ENCODE measurements at regions not wholly inside any gene's neighbourhood (a gene's known extent, or its start where the extent isn't known, plus 50 kb on each side); places are given as distances from the start of the nearest gene placed in this dataset.
A peak's percentile ranks its signal among the peaks of the same experiment; 100 is the strongest.
"Not testable (repeated sequence)": the region's sequence is repeated elsewhere in the genome, so short reads cannot be mapped to it uniquely, and the experiment has no call there.

DNA sequence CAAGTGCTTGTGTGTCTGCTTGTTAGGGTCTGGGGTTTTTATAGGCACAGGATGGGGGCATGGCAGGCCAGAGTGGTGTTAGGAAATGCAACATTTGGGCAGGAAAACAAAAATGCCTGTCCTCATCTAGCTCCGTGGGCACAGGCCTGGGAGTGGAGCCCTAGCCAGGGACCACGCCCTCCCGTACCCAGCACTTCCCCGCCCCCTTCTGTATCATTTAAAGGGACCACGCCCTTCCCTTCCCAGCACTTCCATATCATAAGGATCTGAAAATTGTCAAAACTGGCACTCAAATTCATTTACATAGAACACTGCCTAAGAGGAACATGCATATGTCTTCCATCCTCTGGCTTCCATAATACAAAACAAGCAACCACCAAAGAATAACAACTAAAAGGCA is 185.8 kb downstream of the B3GLCT start:
- no peak for DNase-seq (ENCODE audit: low spot score)

DNA sequence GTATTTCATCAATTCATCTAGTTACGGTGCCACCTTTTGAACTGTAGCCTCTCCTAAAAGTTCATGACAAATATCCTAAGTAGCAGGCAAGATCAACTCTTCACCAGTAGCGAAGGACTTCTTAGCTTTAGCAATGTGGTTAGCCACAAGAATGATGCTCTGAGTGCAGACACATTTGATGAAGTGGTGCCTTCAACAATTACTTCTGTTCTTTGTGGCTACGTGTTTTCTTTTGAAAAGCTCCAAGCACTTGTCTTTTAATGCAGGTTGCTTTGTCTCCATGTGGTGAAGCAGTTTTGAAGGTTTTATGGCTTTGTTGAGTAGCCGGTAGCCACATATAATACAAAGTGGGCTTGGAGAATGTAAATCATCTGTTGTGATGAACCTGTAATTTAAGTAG is 194.7 kb downstream of the B3GLCT start:
- no peak for DNase-seq (ENCODE audit: low spot score)

GRCh38 chr13:31395090-31395489 is 195.3 kb downstream of the B3GLCT start:
- no peak for DNase-seq (ENCODE audit: low spot score)

DNA sequence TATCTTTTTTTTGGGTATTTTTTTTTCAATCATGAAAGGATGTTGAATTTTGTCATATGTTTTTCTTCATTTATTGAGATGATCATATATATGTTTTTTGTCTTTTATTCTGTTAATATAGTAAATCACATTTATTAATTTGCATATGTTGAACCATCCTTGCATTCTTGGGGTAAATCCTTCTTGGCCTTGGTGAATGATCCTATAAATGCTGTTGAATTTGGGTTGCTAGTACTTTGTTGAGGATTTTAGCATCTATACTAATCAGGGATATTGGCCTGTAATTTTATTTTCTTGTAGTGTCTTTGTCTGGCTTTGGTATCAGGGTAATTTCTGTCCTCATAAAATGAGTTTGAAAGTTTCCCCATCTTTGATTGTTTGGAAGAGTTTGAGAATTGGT is 199.9 kb downstream of the B3GLCT start:
- no peak for DNase-seq (ENCODE audit: low spot score)

GRCh38 chr13:31403711-31404110 is 203.9 kb downstream of the B3GLCT start:
- DNase-seq (ENCODE audit: low spot score) = not testable (repeated sequence)

DNA sequence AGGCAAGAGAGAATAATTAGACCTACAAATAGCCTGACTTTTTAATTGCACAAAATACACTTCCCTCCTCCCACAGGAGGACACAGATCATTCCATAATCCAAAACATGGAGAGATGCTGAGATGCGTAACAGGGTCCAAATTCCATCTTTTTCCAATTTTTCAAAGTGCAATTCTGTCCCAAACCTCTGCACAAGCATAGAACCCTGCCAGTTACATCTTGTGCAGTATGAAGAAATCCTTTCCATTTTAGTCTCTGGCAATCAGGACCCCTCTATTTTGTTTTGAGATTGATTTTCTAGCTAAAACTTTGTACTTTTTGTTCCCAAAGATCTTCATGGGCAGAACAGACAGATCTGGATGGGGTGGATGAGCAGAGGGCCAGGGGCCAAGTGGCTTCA is 209.2 kb downstream of the B3GLCT start:
- no peak for DNase-seq (ENCODE audit: low spot score)

DNA sequence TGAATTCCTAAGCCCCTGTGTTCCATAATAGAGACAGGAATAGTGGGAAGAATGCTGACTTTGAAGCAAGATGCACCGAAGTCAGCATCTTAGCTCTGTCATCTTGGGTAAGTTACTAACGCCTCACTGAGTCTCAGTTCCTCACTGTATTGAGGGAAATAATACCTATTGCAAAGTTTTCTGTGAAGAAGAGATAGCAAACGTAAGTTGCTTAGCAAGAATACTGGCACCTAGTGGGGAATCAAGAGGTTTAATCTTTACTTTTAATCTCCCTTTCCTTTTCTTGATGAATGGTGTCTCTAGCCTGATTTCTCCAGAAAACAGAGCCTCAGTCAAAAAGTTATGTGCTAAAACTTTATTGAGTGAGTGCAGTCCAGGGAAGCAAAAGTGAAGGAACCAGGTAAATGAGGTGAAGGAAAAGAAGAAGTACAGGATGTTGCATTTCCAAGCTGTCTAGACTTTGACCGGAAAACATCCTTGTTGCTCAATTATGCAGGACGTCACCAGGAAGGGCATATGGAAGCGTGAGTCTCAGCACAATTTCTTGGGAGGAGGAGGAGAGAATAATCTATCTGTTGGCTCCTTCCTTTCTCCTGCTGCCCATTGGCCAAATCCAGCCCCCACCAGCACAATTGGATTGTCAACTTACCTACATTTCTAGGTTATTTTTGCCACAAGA is 210.0 kb downstream of the B3GLCT start:
- no peak for DNase-seq (ENCODE audit: low spot score)

DNA sequence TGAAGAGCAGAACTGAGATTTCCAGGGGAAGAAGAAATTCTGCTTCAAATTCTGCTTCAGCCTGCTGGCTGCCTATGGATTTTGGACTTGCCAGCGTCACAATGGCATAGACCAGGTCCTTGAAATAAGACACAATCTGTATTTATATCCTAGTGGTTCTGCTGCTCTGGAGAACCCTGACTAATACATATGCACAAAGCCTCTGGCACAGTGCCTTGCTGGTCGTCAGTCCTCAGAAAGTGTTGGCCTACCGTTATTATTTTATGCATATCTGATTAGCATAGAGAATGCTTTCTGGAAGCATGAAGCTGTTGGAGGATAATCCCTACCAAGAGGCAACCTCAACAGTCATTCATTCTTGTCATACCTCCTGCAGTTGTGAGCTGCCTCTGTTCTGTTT is 213.7 kb downstream of the B3GLCT start:
- no peak for DNase-seq (ENCODE audit: low spot score)

DNA sequence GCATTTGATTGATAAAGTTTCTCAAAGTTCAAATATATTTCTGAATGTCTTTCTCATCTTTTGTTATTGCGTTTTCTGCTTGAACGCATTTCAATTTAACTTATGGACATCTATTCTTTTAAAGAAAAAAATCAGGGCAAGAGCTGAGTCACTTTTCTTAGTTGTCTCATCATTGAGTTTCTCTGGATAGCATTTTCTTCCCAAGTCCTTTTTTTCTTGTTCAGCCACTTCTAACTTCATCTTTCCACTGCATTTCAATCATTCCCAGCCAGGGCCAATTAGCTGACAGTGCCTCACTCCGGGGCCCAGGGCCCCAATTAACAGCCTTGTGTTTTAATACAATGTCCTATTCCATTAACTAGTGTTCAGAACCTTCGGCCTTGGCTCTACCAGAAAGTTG is 216.3 kb downstream of the B3GLCT start:
- no peak for DNase-seq (ENCODE audit: low spot score)

DNA sequence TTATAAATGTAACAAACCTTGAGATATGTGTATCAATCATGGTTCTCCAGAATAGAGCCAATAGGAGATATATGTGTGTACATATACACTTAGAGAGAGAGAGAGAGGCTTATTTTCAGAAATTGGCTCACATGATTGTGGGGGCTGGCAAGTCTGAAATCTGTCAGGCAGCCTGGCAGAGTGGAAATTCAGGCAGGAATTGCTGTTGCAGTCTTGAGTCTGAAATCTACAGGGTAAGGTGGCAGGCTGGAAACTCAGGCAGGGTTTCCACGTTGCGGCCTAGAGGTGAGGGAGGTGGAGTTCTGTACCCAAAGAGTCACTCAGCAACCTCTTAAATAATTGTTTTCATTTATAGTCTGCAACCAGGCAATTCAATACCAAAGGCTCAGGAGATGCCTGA is 218.4 kb downstream of the B3GLCT start:
- DNase-seq (ENCODE audit: low spot score) = no peak

- DNase-seq (ENCODE audit: low spot score) = no peak
Measured at GRCh38 chr13:31421756-31422155, 222.0 kb downstream of the B3GLCT start.

- peak; percentile 41 for DNase-seq (ENCODE audit: low spot score)
Measured at GRCh38 chr13:31424130-31424729, 224.5 kb downstream of the B3GLCT start.

DNA sequence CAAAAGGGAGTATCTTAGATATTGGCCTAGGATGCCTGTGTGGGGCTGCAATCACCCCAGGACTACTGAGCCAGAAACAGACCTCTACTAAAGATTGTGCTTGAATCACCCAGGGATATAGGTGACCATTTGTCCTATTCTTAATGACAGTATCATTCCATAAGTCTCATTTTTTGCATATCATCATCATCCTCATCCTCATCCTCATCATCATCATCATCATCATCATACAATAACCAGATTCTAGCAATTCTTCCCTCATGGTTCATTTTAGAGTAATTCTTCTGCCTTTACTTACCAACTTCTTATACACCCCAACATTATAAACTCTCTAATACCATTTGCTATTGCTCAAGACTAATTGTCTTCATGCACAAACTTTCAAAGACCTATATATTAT is 226.6 kb downstream of the B3GLCT start:
- no peak for DNase-seq (ENCODE audit: low spot score)

- no peak for DNase-seq (ENCODE audit: low spot score)
Measured at GRCh38 chr13:31427151-31428100, 227.7 kb downstream of the B3GLCT start.

GRCh38 chr13:31431722-31432137 is 232.0 kb downstream of the B3GLCT start:
- DNase-seq (ENCODE audit: low spot score) = peak; percentile 47

GRCh38 chr13:31433207-31433606 is 233.4 kb downstream of the B3GLCT start:
- no peak for DNase-seq (ENCODE audit: low spot score)

DNA sequence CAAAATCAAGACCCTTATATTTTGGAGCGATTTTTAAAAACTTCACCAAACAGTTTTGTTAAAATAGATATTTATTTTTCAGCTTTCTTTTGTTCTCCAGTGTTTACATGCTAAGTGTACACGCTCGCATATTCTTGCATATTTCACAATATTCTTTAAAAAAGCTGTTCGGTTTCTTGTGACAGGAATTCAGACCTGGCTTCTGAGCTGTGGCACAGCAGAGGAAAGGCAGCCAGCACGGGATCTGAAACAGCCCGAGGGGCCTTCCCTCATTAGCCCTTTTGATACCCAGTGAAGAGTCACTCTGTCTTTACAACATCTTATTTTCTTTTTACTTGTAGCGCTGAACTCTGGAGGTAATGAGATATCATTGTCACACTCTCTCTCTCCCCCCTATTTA is 234.0 kb downstream of the B3GLCT start:
- no peak for DNase-seq (ENCODE audit: low spot score)

DNA sequence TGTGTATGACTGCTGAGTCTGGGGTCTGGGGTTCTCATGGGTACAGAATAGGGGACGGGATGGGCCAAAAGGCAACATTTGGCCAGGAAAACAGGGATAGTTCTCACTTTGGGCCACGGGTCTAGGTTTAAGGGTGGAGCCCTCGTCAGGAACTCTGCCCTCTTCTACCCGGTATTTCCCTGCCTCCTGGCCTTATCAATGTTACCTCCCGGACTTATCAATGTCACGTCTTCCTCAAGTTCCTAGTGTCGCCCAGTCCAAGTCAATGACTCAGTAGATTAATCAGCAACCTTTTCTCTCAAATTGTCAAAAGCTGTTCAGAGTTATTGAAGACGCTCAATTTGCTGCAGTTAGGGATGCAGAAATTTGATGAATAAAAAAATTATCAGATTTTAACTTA is 234.8 kb downstream of the B3GLCT start:
- DNase-seq (ENCODE audit: low spot score) = no peak

DNA sequence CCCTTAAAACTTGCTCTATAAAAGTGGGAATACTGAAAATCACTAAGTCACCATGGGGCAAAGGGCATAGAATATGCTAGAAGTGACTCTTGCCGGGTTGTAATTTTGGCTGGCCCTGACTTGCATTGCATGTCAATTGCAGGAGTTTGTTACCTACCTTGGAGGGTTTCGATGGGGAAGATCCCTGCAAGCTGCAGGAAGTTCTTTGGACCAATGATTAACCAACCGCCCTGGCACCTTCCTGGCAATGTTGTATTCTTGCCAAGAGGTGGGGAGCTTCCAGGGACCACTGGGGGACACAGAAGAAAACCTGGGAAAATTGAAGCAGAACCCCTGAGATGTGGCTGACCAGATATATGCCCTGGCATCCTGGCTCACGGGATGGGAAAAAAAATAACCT is 235.8 kb downstream of the B3GLCT start:
- no peak for DNase-seq (ENCODE audit: low spot score)

DNA sequence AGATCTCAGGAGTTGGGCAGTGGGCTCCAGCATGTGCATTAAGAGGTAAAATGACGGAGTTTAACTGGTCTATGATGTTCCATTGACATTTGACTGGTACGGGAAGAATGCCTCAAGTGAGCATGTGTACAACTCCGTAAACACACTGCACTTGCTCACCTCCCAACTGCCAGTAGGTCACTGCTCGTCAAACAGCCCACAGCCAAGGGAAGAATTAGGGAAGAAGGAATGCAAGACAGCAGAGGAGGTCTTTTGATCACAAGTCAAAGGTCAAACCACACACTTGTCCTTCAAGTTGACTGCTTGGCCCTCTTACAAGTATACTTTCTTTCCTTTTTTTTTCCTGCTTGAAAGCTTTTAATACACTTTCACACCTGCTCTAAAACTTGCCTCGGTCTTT is 236.7 kb downstream of the B3GLCT start:
- no peak for DNase-seq (ENCODE audit: low spot score)

- DNase-seq (ENCODE audit: low spot score) = no peak
Measured at GRCh38 chr13:31437975-31438374, 238.2 kb downstream of the B3GLCT start.

DNA sequence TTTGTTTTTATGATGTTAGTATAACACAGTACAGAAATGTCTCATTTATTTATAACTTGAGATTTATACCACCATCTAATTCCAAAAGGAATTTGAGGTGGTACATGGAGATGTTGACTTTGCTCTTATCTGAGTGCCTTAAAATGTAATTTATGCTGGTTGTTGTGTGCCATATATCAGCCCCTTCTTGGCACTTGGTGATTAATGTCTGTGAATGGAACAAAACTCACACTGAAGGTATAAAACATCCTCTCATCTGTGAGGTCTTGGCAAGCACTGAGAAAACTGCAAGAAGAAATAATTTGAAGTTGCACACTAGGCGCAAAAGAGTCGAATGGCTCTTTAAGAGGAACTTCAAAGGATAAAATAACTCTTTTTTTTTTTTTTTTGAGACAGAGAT is 240.4 kb downstream of the B3GLCT start:
- no peak for DNase-seq (ENCODE audit: low spot score)
